Tibial artery (tissue), 4 donors: ENCODE measurements at regions not wholly inside any gene's neighbourhood (a gene's known extent, or its start where the extent isn't known, plus 50 kb on each side); places are given as distances from the start of the nearest gene placed in this dataset.
"Not testable (repeated sequence)": the region's sequence is repeated elsewhere in the genome, so short reads cannot be mapped to it uniquely, and the experiment has no call there.

Experiments used
- DNase-seq, 2 donors: peaks; one replicate each; pipeline ENCODE4 v3.0.0-alpha.2; 2019
- H3K27ac ChIP-seq, 2 donors: fragments of 200-600 bp; sonication (generic) in 1 of 2; 1 replicate in 1 of 2; 2 replicates in 1 of 2; pipeline ENCODE4 v1.5.1; 2018 to 2019; ENCODE audit warnings: mild to moderate bottlenecking in 1 of 2
- H3K27me3 ChIP-seq, 2 donors: fragments of 200-600 bp; sonication (generic) in 1 of 2; one replicate each; pipeline versions ENCODE4 v1.5.1 to v1.6.0; 2016 to 2019
- H3K36me3 ChIP-seq, 3 donors: fragments of 200-600 bp; sonication (generic) in 2 of 3; one replicate each; pipeline ENCODE4 v1.5.1; 2016 to 2019; ENCODE audit warnings: mild to moderate bottlenecking in 2 of 3
- H3K4me1 ChIP-seq, 4 donors: fragments of 200-600 bp; sonication (generic) in 2 of 4; 1 replicate in 3 of 4; 2 replicates in 1 of 4; pipeline ENCODE4 v1.5.1; 2016 to 2019
- H3K4me3 ChIP-seq, 2 donors: fragments of 200-600 bp; sonication (generic) in 1 of 2; 1 replicate in 1 of 2; 2 replicates in 1 of 2; pipeline ENCODE4 v1.5.1; 2018 to 2019; ENCODE audit warnings: mild to moderate bottlenecking in 2 of 2
- H3K9me3 ChIP-seq, 3 donors: fragments of 200-600 bp; sonication (generic) in 1 of 3; one replicate each; pipeline ENCODE4 v1.5.1; 2016 to 2019
- intact Hi-C: fragments of 100-400 bp; cut with DNase I; formaldehyde crosslinking; loops from one replicate; pipeline ENCODE4 v1.15.0; 2023; ENCODE audit warnings: low total_unique reads
- TF ChIP-seq, protein P1 (sequence below), 2 experiments: fragments of 200-600 bp in 1 of 2; fragments of 450-650 bp in 1 of 2; IDR thresholded peaks; one replicate each; pipeline ENCODE4 v1.5.1; 2017 to 2019; ENCODE audit warnings: antibody characterized with exemption in 2 of 2, mild to moderate bottlenecking in 1 of 2, moderate library complexity in 1 of 2

GRCh38 chr1:94755675-94756074, 64.5 kb upstream of the SLC44A3 start:
- DNase-seq, result peak in 1 of 2 donors; percentile 36
- intact Hi-C loops, result no loop called here
- Histone ChIP-seq H3K27ac (no peak overlapping the region), H3K36me3 (no peaks in the 10 kb centered on the region), H3K4me1 (peaks cover 0 to 33% (median 15%) of the 10 kb centered on the region in 4 donors), H3K9me3 (no peaks in the 10 kb centered on the region), H3K4me3 (no peak overlapping the region), H3K27me3 (no peaks in the 10 kb centered on the region)
- TF ChIP-seq, protein P1, sequence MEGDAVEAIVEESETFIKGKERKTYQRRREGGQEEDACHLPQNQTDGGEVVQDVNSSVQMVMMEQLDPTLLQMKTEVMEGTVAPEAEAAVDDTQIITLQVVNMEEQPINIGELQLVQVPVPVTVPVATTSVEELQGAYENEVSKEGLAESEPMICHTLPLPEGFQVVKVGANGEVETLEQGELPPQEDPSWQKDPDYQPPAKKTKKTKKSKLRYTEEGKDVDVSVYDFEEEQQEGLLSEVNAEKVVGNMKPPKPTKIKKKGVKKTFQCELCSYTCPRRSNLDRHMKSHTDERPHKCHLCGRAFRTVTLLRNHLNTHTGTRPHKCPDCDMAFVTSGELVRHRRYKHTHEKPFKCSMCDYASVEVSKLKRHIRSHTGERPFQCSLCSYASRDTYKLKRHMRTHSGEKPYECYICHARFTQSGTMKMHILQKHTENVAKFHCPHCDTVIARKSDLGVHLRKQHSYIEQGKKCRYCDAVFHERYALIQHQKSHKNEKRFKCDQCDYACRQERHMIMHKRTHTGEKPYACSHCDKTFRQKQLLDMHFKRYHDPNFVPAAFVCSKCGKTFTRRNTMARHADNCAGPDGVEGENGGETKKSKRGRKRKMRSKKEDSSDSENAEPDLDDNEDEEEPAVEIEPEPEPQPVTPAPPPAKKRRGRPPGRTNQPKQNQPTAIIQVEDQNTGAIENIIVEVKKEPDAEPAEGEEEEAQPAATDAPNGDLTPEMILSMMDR (IDR thresholded peaks at IDR 0.05), result no peak

DNA sequence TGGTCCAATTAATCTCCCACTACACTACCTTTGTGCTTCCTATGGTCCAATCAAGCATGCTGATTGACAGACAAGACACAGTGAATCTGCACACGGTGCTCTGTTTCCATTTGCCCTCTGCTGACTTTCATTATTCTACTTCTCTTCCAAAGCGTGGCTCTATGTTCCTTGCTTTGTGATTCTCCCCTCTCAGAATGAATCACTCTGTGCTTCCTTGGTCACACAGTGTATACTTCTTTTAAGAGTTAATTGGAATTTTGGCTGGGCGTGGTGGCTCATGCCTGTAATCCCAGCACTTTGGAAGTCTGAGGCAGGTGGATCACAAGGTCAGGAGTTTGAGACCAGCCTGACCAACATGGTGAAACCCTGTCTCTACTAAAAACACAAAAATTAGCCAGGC, 65.1 kb upstream of the SLC44A3 start:
- H3K9me3 ChIP-seq, H3K4me3 ChIP-seq, DNase-seq, H3K36me3 ChIP-seq, H3K27ac ChIP-seq, H3K27me3 ChIP-seq, intact Hi-C loops: not testable (repeated sequence)
- peaks cover 0 to 33% (median 15%) of the 10 kb centered on the region in 4 donors for H3K4me1 ChIP-seq

- H3K27me3 ChIP-seq, result no peaks in the 10 kb centered on the region
- peaks cover 0 to 2% (median 0%) of the 10 kb centered on the region in 3 donors for H3K9me3 ChIP-seq
- no peak for DNase-seq
- no peak overlapping the region for H3K4me3 ChIP-seq
- peaks cover 0 to 33% (median 15%) of the 10 kb centered on the region in 4 donors for H3K4me1 ChIP-seq
- no peaks in the 10 kb centered on the region for H3K36me3 ChIP-seq
- H3K27ac ChIP-seq, result peak overlapping the region in 1 of 2 donors; percentile 26
- TF ChIP-seq, protein P1 (IDR thresholded peaks at IDR 0.05), result no peak
- intact Hi-C loops, result no loop called here
Measured at GRCh38 chr1:94754570-94754969, 65.6 kb upstream of the SLC44A3 start.

DNA sequence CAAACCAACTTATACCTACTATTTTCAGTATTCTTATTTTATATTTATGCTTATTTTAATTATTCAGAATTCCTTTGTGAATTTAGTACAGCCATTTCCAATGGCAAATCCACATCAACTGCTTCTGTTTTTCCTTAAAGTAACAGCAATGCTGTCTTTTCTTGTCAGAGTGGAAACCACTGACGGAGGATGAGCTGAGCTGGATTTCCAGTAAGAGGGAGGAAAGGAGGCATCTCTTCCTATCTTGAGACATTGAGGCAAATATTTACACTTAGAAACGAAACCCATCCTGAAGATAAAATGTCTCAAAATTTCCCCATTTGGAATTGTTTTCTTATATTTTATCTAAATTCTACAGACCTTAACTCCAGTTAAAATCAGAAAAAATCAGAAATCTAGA, 66.1 kb upstream of the SLC44A3 start:
- intact Hi-C loops, result no loop called here
- Histone ChIP-seq H3K36me3 (no peaks in the 10 kb centered on the region), H3K4me1 (peaks cover 0 to 33% (median 15%) of the 10 kb centered on the region in 4 donors), H3K9me3 (peaks cover 0 to 6% (median 0%) of the 10 kb centered on the region in 3 donors), H3K27me3 (no peaks in the 10 kb centered on the region), H3K27ac (peak overlapping the region in 1 of 2 donors; percentile 26), H3K4me3 (no peak overlapping the region)
- no peak for DNase-seq
- TF ChIP-seq, protein P1 (IDR thresholded peaks at IDR 0.05), result no peak

GRCh38 chr1:94753171-94753972, 66.8 kb upstream of the SLC44A3 start:
- Histone ChIP-seq H3K4me1 (peaks cover 0 to 27% (median 15%) of the 10 kb centered on the region in 4 donors), H3K9me3 (peaks cover 0 to 7% (median 0%) of the 10 kb centered on the region in 3 donors), H3K27ac (peak overlapping the region in 1 of 2 donors; percentile 26), H3K36me3 (no peaks in the 10 kb centered on the region), H3K27me3 (no peaks in the 10 kb centered on the region), H3K4me3 (no peak overlapping the region)
- intact Hi-C loops, result no loop called here
- no peak for DNase-seq
- TF ChIP-seq, protein P1 (IDR thresholded peaks at IDR 0.05), result no peak

- H3K4me1 ChIP-seq, result peaks cover 0 to 15% (median 8%) of the 10 kb centered on the region in 4 donors
- intact Hi-C loops, H3K27ac ChIP-seq: not testable (repeated sequence)
Measured at GRCh38 chr1:94751483-94751882, 68.7 kb upstream of the SLC44A3 start.

More at GRCh38 chr1:94751483-94751882, 68.7 kb upstream of the SLC44A3 start:
- not testable (repeated sequence) for DNase-seq, H3K27me3 ChIP-seq, H3K36me3 ChIP-seq, H3K4me3 ChIP-seq, H3K9me3 ChIP-seq
